Ovary (tissue), 7 donors: ENCODE measurements at regions not wholly inside any gene's neighbourhood (a gene's known extent, or its start where the extent isn't known, plus 50 kb on each side); places are given as distances from the start of the nearest gene placed in this dataset.

Experiments used
- DNase-seq, 5 donors: peaks; one replicate each; pipeline ENCODE4 v3.0.0-alpha.2; 2019 to 2020
- H3K27ac ChIP-seq, 2 donors: fragments of 200-600 bp; one replicate each; pipeline versions ENCODE4 v1.5.1 to v1.8.0; 2019 to 2022
- H3K27me3 ChIP-seq: fragments of 200-600 bp; one replicate; pipeline ENCODE4 v1.8.0; 2022
- H3K36me3 ChIP-seq: fragments of 200-600 bp; sonication (generic); one replicate; pipeline ENCODE4 v1.5.1; 2019
- H3K4me1 ChIP-seq: one replicate; pipeline ENCODE4 v1.8.1; 2013; ENCODE audit warnings: mild to moderate bottlenecking, moderate library complexity; ENCODE audit not compliant: insufficient read depth
- H3K4me3 ChIP-seq: fragments of 200-600 bp; sonication (generic); one replicate; pipeline ENCODE4 v1.5.1; 2017
- H3K9me3 ChIP-seq, 2 donors: fragments of 200-600 bp in 1 of 2; sonication (generic) in 1 of 2; one replicate each; pipeline versions ENCODE4 v1.5.1 to v1.8.1; 2013 to 2019; ENCODE audit warnings: mild to moderate bottlenecking in 1 of 2, moderate library complexity in 1 of 2
- EP300 ChIP-seq: sonication (generic); formaldehyde crosslinking; IDR thresholded peaks from one replicate; pipeline ENCODE4 v1.6.1; 2017; ENCODE audit warnings: antibody characterized with exemption
- POLR2A ChIP-seq: fragments of 450-650 bp; IDR thresholded peaks from one replicate; pipeline ENCODE4 v1.6.1; 2017; ENCODE audit warnings: antibody characterized with exemption, mild to moderate bottlenecking, moderate library complexity
- WGBS, 3 donors: extraction: QIAGEN DNeasy Blood & Tissue Kit in 1 of 3; methylation state at CpG; one replicate each; pipeline versions ENCODE4 v1.1.5 to v1.1.7; 2013 to 2017; 5-methylcytosine and 5-hydroxymethylcytosine counted together
- intact Hi-C, 4 donors: fragments of 100-400 bp; cut with DNase I; formaldehyde crosslinking; loops; one replicate each; pipeline versions ENCODE4 v1.11.0 to v1.15.1; 2022 to 2023
- TF ChIP-seq, protein P1 (sequence below), 3 donors: fragments of 450-650 bp in 2 of 3; fragments of 200-600 bp in 1 of 3; IDR thresholded peaks; one replicate each; pipeline versions ENCODE4 v1.5.1 to v1.8.0; 2016 to 2022; ENCODE audit warnings: antibody characterized with exemption in 3 of 3, mild to moderate bottlenecking in 1 of 3
- donor health status: DM: no; HTN: no; CAD: no; lungs with moderate emphysema.
- donor health status: DM: no; HTN: no; CAD: no.
- donor health status: Bipolar disorder and iron deficiency.
- donor health status: DM: no; HTN: no; CAD: no.
- donor health status: DM: yes; HTN: yes; CAD: no.

GRCh38 chr5:135160036-135160675, 126.1 kb upstream of the PITX1 start:
- intact Hi-C loops = no loop called here
- WGBS, 3 donors = 49 to 73% (median 51%) methylated on average over 1 of the region's 1 CpG

GRCh38 chr5:135159626-135160025, 125.6 kb upstream of the PITX1 start:
- Histone ChIP-seq H3K27me3 (no peaks in the 10 kb centered on the region), H3K27ac (no peak overlapping the region), H3K9me3 (peaks cover 0 to 6% of the 10 kb centered on the region in 2 donors), H3K4me3 (no peak overlapping the region), H3K4me1 (no peaks in the 10 kb centered on the region), H3K36me3 (no peaks in the 10 kb centered on the region)
- DNase-seq = no peak
- TF ChIP-seq POLR2A = no peak
- TF ChIP-seq, protein P1, sequence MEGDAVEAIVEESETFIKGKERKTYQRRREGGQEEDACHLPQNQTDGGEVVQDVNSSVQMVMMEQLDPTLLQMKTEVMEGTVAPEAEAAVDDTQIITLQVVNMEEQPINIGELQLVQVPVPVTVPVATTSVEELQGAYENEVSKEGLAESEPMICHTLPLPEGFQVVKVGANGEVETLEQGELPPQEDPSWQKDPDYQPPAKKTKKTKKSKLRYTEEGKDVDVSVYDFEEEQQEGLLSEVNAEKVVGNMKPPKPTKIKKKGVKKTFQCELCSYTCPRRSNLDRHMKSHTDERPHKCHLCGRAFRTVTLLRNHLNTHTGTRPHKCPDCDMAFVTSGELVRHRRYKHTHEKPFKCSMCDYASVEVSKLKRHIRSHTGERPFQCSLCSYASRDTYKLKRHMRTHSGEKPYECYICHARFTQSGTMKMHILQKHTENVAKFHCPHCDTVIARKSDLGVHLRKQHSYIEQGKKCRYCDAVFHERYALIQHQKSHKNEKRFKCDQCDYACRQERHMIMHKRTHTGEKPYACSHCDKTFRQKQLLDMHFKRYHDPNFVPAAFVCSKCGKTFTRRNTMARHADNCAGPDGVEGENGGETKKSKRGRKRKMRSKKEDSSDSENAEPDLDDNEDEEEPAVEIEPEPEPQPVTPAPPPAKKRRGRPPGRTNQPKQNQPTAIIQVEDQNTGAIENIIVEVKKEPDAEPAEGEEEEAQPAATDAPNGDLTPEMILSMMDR (IDR thresholded peaks at IDR 0.05) = no peak
- TF ChIP-seq EP300 = no peak
- intact Hi-C loops = no loop called here
- WGBS, 3 donors = 91 to 97% (median 95%) methylated on average over 1 of the region's 1 CpG

More at GRCh38 chr5:135160036-135160675, 126.1 kb upstream of the PITX1 start:
- H3K9me3 ChIP-seq = peaks cover 0 to 6% of the 10 kb centered on the region in 2 donors
- no peak overlapping the region for H3K4me3 ChIP-seq
- no peak for TF ChIP-seq POLR2A
- no peak for TF ChIP-seq EP300
- TF ChIP-seq, protein P1 (IDR thresholded peaks at IDR 0.05) = no peak
- H3K4me1 ChIP-seq = no peaks in the 10 kb centered on the region
- DNase-seq = no peak
- H3K36me3 ChIP-seq = no peaks in the 10 kb centered on the region
- no peak overlapping the region for H3K27ac ChIP-seq
- no peaks in the 10 kb centered on the region for H3K27me3 ChIP-seq

- Histone ChIP-seq H3K36me3 (no peaks in the 10 kb centered on the region), H3K27ac (no peak overlapping the region), H3K9me3 (peaks cover 0 to 6% of the 10 kb centered on the region in 2 donors), H3K27me3 (no peaks in the 10 kb centered on the region), H3K4me1 (no peaks in the 10 kb centered on the region), H3K4me3 (no peak overlapping the region)
- TF ChIP-seq EP300 (no peak), POLR2A (no peak)
- TF ChIP-seq, protein P1 (IDR thresholded peaks at IDR 0.05) = no peak
- intact Hi-C loops = no loop called here
- WGBS, 3 donors = 73 to 83% (median 76%) methylated on average over 4 of the region's 4 CpGs
- no peak for DNase-seq
These were observed 125.0 kb upstream of the PITX1 start for GRCh38 chr5:135158982-135159381.

DNA sequence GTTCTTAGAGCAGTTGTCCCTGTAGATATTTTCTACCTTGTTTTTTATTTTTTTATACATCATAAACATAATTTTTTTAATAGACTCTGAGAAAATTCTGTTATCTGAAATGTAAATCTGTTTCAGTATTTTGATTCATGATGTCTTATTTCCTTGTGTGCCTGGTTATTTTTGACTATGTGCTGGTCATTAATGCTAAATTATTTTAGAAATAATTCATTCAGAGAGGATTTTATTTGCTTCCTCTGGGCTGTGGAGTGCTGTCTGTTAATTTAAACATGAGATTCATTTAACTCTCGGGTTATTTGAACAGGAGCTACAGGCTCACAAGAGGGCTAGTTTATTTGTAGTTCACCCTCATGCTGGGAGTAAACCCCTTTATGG, 124.3 kb upstream of the PITX1 start:
- Histone ChIP-seq H3K4me1 (no peaks in the 10 kb centered on the region), H3K27me3 (no peaks in the 10 kb centered on the region), H3K9me3 (peaks cover 0 to 6% of the 10 kb centered on the region in 2 donors), H3K4me3 (no peak overlapping the region), H3K27ac (no peak overlapping the region), H3K36me3 (no peaks in the 10 kb centered on the region)
- 85 to 95% (median 88%) methylated on average over 1 of the region's 1 CpG for WGBS, 3 donors
- DNase-seq = no peak
- intact Hi-C loops = no loop called here
- TF ChIP-seq, protein P1 (IDR thresholded peaks at IDR 0.05) = no peak
- TF ChIP-seq POLR2A = no peak
- no peak for TF ChIP-seq EP300
